Endodermal cell (in vitro differentiated cells): ENCODE measurements at regions not wholly inside any gene's neighbourhood (a gene's known extent, or its start where the extent isn't known, plus 50 kb on each side); places are given as distances from the start of the nearest gene placed in this dataset.
A peak's percentile ranks its signal among the peaks of the same experiment; 100 is the strongest.

Source experiments
- DNase-seq: peaks from one replicate; pipeline ENCODE4 v3.0.0-alpha.2; 2017
- H3K27ac ChIP-seq: 2 replicates; pipeline ENCODE4 v1.5.1; 2013; ENCODE audit warnings: mild to moderate bottlenecking, low read depth, low read length, moderate library complexity
- H3K27me3 ChIP-seq: 2 replicates; pipeline ENCODE4 v1.6.1; 2013; ENCODE audit warnings: mild to moderate bottlenecking, low read length, moderate library complexity; ENCODE audit not compliant: insufficient read depth, control insufficient read depth, poor library complexity, severe bottlenecking
- H3K36me3 ChIP-seq: 2 replicates; pipeline ENCODE4 v1.7.0; 2013; ENCODE audit warnings: mild to moderate bottlenecking, low read length, moderate library complexity; ENCODE audit not compliant: control insufficient read depth, insufficient read depth
- H3K4me1 ChIP-seq: one replicate; pipeline ENCODE4 v1.7.0; 2013; ENCODE audit warnings: low read length; ENCODE audit not compliant: control insufficient read depth, insufficient read depth
- H3K4me3 ChIP-seq: 2 replicates; pipeline ENCODE4 v1.5.1; 2013; ENCODE audit warnings: mild to moderate bottlenecking, low read length, moderate library complexity
- H3K9ac ChIP-seq: 2 replicates; pipeline ENCODE4 v1.6.1; 2013; ENCODE audit warnings: mild to moderate bottlenecking, low read length, moderate library complexity; ENCODE audit not compliant: poor library complexity, severe bottlenecking; ENCODE audit errors: extremely low read depth
- H3K9me3 ChIP-seq: 2 replicates; pipeline ENCODE4 v1.6.1; 2013; ENCODE audit warnings: mild to moderate bottlenecking, low read length, moderate library complexity; ENCODE audit not compliant: control insufficient read depth
- H3K27ac Mint-ChIP-seq: 2 replicates; pipeline ENCODE4 v1.8.0; 2020; ENCODE audit warnings: mixed read lengths
- H3K27me3 Mint-ChIP-seq: 2 replicates; pipeline ENCODE4 v1.8.0; 2021; ENCODE audit warnings: mild to moderate bottlenecking, mixed read lengths; ENCODE audit not compliant: insufficient read depth
- H3K36me3 Mint-ChIP-seq: 2 replicates; pipeline ENCODE4 v1.8.0; 2020; ENCODE audit warnings: low read depth, mixed read lengths
- H3K4me1 Mint-ChIP-seq: 2 replicates; pipeline ENCODE4 v1.8.0; 2020; ENCODE audit warnings: mixed read lengths
- H3K4me3 Mint-ChIP-seq: 2 replicates; pipeline ENCODE4 v1.8.0; 2020; ENCODE audit warnings: mild to moderate bottlenecking, moderate library complexity, mixed read lengths
- H3K9me3 Mint-ChIP-seq: 2 replicates; pipeline ENCODE4 v1.8.0; 2020; ENCODE audit warnings: mild to moderate bottlenecking, mixed read lengths
- WGBS, 2 experiments: methylation state at CpG; one replicate each; pipeline versions ENCODE4 v1.1.5 to v1.1.7; 2013; ENCODE audit warnings: missing lambda C conversion rate in 2 of 2, mixed read lengths in 1 of 2; ENCODE audit not compliant: insufficient coverage in 1 of 2, insufficient read length in 1 of 2; 5-methylcytosine and 5-hydroxymethylcytosine counted together
- TF ChIP-seq, protein P1 (sequence below): fragments of 200-600 bp; sonication (generic); conservative IDR thresholded peaks from 2 replicates; pipeline ENCODE4 v1.5.0; 2021; ENCODE audit warnings: antibody characterized with exemption, mild to moderate bottlenecking

GRCh38 chr12:90229407-90230170, 521.0 kb upstream of the ATP2B1 start:
- Histone ChIP-seq H3K27me3 (no peaks in the 10 kb centered on the region), H3K4me1 (no peaks in the 10 kb centered on the region), H3K9me3 (no peaks in the 10 kb centered on the region), H3K4me3 (no peak overlapping the region), H3K27ac (peak overlapping the region; percentile 6), H3K9ac (no peak overlapping the region), H3K36me3 (no peaks in the 10 kb centered on the region)
- Mint-ChIP-seq H3K27me3 (no peaks in the 10 kb centered on the region), H3K27ac (no peak overlapping the region), H3K4me1 (peaks cover 5% of the 10 kb centered on the region), H3K4me3 (no peak overlapping the region), H3K9me3 (no peaks in the 10 kb centered on the region), H3K36me3 (no peaks in the 10 kb centered on the region)
- 57 to 83% methylated on average over 6 to 8 of the region's 8 CpGs for whole genome bisulfite sequencing, 2 experiments
- DNase-seq, result peak; percentile 58
- TF ChIP-seq, protein P1, sequence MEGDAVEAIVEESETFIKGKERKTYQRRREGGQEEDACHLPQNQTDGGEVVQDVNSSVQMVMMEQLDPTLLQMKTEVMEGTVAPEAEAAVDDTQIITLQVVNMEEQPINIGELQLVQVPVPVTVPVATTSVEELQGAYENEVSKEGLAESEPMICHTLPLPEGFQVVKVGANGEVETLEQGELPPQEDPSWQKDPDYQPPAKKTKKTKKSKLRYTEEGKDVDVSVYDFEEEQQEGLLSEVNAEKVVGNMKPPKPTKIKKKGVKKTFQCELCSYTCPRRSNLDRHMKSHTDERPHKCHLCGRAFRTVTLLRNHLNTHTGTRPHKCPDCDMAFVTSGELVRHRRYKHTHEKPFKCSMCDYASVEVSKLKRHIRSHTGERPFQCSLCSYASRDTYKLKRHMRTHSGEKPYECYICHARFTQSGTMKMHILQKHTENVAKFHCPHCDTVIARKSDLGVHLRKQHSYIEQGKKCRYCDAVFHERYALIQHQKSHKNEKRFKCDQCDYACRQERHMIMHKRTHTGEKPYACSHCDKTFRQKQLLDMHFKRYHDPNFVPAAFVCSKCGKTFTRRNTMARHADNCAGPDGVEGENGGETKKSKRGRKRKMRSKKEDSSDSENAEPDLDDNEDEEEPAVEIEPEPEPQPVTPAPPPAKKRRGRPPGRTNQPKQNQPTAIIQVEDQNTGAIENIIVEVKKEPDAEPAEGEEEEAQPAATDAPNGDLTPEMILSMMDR, result no peak

DNA sequence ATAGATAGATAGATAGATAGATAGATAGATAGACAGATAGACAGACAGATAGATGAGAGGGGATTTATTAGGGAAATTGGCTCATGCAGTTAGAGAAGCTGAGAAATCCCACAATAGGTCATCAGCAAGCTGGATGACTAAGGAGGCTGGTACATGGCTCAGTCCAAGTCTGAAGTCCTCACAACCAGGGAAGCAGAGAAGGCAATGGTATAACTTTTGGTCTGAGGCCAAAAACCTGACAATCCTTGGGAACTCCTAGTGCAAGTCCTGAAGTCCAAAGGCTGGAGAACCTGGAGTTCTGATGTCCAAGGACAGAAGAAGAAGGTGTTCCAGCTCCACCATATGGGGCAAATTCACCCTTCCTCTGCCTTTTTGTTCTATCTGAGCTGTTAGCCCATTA, 517.6 kb upstream of the ATP2B1 start:
- no peak overlapping the region for H3K9ac ChIP-seq
- H3K4me1 Mint-ChIP-seq, result peaks cover 5% of the 10 kb centered on the region
- H3K4me3 ChIP-seq, result no peak overlapping the region
- H3K9me3 ChIP-seq, result no peaks in the 10 kb centered on the region
- no peaks in the 10 kb centered on the region for H3K27me3 ChIP-seq
- no peak overlapping the region for H3K27ac Mint-ChIP-seq
- H3K4me1 ChIP-seq, result no peaks in the 10 kb centered on the region
- no peak overlapping the region for H3K27ac ChIP-seq
- no peaks in the 10 kb centered on the region for H3K27me3 Mint-ChIP-seq
- TF ChIP-seq, protein P1, result no peak
- no peaks in the 10 kb centered on the region for H3K9me3 Mint-ChIP-seq
- H3K36me3 Mint-ChIP-seq, result no peaks in the 10 kb centered on the region
- H3K4me3 Mint-ChIP-seq, result no peak overlapping the region
- no peaks in the 10 kb centered on the region for H3K36me3 ChIP-seq
- no peak for DNase-seq

DNA sequence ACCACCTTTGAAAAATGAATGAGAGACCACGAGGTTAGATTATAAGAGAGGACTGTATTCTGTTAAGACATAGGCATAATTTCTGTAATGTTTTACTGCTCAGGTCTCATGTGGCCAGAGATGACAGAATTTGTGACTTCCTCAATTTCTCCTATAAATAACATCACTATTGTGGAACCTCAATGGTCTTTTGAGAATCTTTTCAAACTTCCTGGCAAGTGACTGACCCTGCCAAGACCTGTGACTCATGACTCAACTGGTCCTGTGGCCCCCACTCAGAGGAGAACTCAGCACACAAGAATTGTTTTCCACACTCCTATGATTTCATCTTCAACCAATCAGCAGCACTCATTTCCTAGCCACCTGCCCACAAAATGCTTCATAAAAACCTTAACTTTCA, 508.2 kb upstream of the ATP2B1 start:
- no peaks in the 10 kb centered on the region for H3K4me1 ChIP-seq
- no peaks in the 10 kb centered on the region for H3K9me3 ChIP-seq
- H3K9ac ChIP-seq, result no peak overlapping the region
- H3K27me3 ChIP-seq, result no peaks in the 10 kb centered on the region
- H3K9me3 Mint-ChIP-seq, result peaks cover 2% of the 10 kb centered on the region
- no peaks in the 10 kb centered on the region for H3K4me1 Mint-ChIP-seq
- H3K36me3 Mint-ChIP-seq, result no peaks in the 10 kb centered on the region
- no peak overlapping the region for H3K27ac ChIP-seq
- DNase-seq, result no peak
- 100% methylated on average over 1 of the region's 1 CpG; no CpG with 5 or more reads in 1 of the 2 experiments for WGBS, 2 experiments
- no peaks in the 10 kb centered on the region for H3K27me3 Mint-ChIP-seq
- H3K36me3 ChIP-seq, result no peaks in the 10 kb centered on the region
- no peak overlapping the region for H3K4me3 ChIP-seq
- H3K4me3 Mint-ChIP-seq, result no peak overlapping the region
- H3K27ac Mint-ChIP-seq, result no peak overlapping the region
- TF ChIP-seq, protein P1, result no peak
